HG03354 (cell line): ENCODE measurements at regions not wholly inside any gene's neighbourhood (a gene's known extent, or its start where the extent isn't known, plus 50 kb on each side); places are given as distances from the start of the nearest gene placed in this dataset.

Experiments
- ATAC-seq: cut with Tn5 transposase; IDR thresholded peaks from one replicate; pipeline ENCODE4 v1.9.1; 2021; ENCODE audit warnings: mild to moderate bottlenecking; ENCODE audit not compliant: unreplicated experiment, poor library complexity, severe bottlenecking

GRCh38 chr15:46278486-46279090 lies 643.8 kb downstream of the SQOR start:
- no peak for ATAC-seq

- ATAC-seq = no peak
Observed at GRCh38 chr15:46280762-46281542, 646.1 kb downstream of the SQOR start.

- no peak for ATAC-seq
Observed at GRCh38 chr15:46293550-46293949, 658.7 kb downstream of the SQOR start.

- ATAC-seq = no peak
Observed at GRCh38 chr15:46296002-46296401, 661.2 kb downstream of the SQOR start.

- ATAC-seq = no peak
Observed at GRCh38 chr15:46296797-46297196, 662.0 kb downstream of the SQOR start.

GRCh38 chr15:46297766-46298165 lies 662.9 kb downstream of the SQOR start:
- ATAC-seq = peak; percentile 68

- no peak for ATAC-seq
Observed at GRCh38 chr15:46300716-46301115, 665.9 kb downstream of the SQOR start.

GRCh38 chr15:46301291-46301690 lies 666.5 kb downstream of the SQOR start:
- no peak for ATAC-seq

- no peak for ATAC-seq
Observed at GRCh38 chr15:46301826-46302225, 667.0 kb downstream of the SQOR start.

- ATAC-seq = no peak
Observed at GRCh38 chr15:46304321-46304720, 669.5 kb downstream of the SQOR start.

GRCh38 chr15:46307746-46308145 lies 672.9 kb downstream of the SQOR start:
- no peak for ATAC-seq

- ATAC-seq = no peak
Observed at GRCh38 chr15:46309914-46310313, 675.1 kb downstream of the SQOR start.

- ATAC-seq = peak; percentile 95
Observed at GRCh38 chr15:46312133-46312740, 677.4 kb downstream of the SQOR start.

GRCh38 chr15:46315434-46315833 lies 680.6 kb downstream of the SQOR start:
- no peak for ATAC-seq

GRCh38 chr15:46316024-46316423 lies 681.2 kb downstream of the SQOR start:
- ATAC-seq = no peak

GRCh38 chr15:46317029-46317428 lies 682.2 kb downstream of the SQOR start:
- no peak for ATAC-seq

GRCh38 chr15:46322753-46323152 lies 687.9 kb downstream of the SQOR start:
- no peak for ATAC-seq

- no peak for ATAC-seq
Observed at GRCh38 chr15:46326173-46326572, 691.3 kb downstream of the SQOR start.

GRCh38 chr15:46328821-46329220 lies 694.0 kb downstream of the SQOR start:
- ATAC-seq = no peak

GRCh38 chr15:46329876-46330275 lies 695.0 kb downstream of the SQOR start:
- no peak for ATAC-seq

GRCh38 chr15:46331546-46331945 lies 696.7 kb downstream of the SQOR start:
- ATAC-seq = no peak
